ENCODE measurements at regions not wholly inside any gene's neighbourhood (a gene's known extent, or its start where the extent isn't known, plus 50 kb on each side); places are given as distances from the start of the nearest gene placed in this dataset.

DNA sequence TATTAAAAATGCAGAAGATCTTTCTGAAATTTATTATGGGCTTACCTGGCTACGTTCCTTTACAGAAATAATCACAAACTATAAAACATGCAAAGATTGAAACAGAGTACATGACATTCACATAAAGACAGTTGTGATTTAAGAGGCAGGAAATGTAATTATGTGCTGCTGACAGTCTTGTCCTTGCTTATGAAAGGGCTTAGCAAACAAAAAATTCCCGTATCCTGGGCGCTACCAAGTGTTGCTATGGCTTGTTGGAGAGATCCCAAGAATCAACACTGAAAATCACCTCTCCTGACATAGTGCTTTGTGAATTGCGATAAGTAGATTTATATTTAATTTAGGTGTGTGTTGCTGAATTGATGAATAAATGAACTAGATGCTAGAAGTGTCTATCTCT is 352.5 kb upstream of the C9orf72 start:
- TF ChIP-seq SMC3 (IDR thresholded peaks at IDR 0.05; ENCODE audit: low read depth, low read length) (no peak), CTCF (conservative IDR thresholded peaks at IDR 0.05; ENCODE audit: low read depth, low read length) (no peak), POLR2A (IDR thresholded peaks at IDR 0.05; ENCODE audit: low read depth, low read length) (no peak), FOS (IDR thresholded peaks at IDR 0.05; ENCODE audit: low read depth, low read length) (no peak), USF2 (IDR thresholded peaks at IDR 0.05; ENCODE audit: low read depth, low read length) (no peak), RAD21 (IDR thresholded peaks at IDR 0.05; ENCODE audit: low read length) (no peak), RCOR1 (IDR thresholded peaks at IDR 0.05; ENCODE audit: insufficient replicate concordance, low read length) (no peak), MAZ (IDR thresholded peaks at IDR 0.05; ENCODE audit: borderline replicate concordance, low read depth, low read length) (no peak), RFX5 (IDR thresholded peaks at IDR 0.05; ENCODE audit: low read depth, low read length) (no peak), BHLHE40 (IDR thresholded peaks at IDR 0.05; ENCODE audit: low read depth, low read length) (no peak), MXI1 (IDR thresholded peaks at IDR 0.05; ENCODE audit: borderline replicate concordance, low read depth, low read length) (no peak), MAFK (IDR thresholded peaks at IDR 0.05; ENCODE audit: low read depth, low read length) (no peak), NFE2L2 (IDR thresholded peaks at IDR 0.05; ENCODE audit: low read depth, low read length) (no peak)
- TF ChIP-seq, protein P1, sequence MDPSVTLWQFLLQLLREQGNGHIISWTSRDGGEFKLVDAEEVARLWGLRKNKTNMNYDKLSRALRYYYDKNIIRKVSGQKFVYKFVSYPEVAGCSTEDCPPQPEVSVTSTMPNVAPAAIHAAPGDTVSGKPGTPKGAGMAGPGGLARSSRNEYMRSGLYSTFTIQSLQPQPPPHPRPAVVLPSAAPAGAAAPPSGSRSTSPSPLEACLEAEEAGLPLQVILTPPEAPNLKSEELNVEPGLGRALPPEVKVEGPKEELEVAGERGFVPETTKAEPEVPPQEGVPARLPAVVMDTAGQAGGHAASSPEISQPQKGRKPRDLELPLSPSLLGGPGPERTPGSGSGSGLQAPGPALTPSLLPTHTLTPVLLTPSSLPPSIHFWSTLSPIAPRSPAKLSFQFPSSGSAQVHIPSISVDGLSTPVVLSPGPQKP (IDR thresholded peaks at IDR 0.05; ENCODE audit: borderline replicate concordance, low read depth, low read length): no peak
